BJ (cell line): ENCODE measurements at regions not wholly inside any gene's neighbourhood (a gene's known extent, or its start where the extent isn't known, plus 50 kb on each side); places are given as distances from the start of the nearest gene placed in this dataset.
"Not testable (repeated sequence)": the region's sequence is repeated elsewhere in the genome, so short reads cannot be mapped to it uniquely, and the experiment has no call there.

ENCODE experiments used
- CTCF ChIA-PET: fragments of 350-600 bp; formaldehyde crosslinking; extraction: SDS; loops from one replicate; lab custom pipeline; 2021; ENCODE audit warnings: antibody characterized with exemption, inconsistent platforms; lab: Yijun Ruan, JAX
- POLR2A ChIA-PET: fragments of 300-600 bp; sonication (Branson Sonifier 250); formaldehyde crosslinking; extraction: SDS; loops from one replicate; lab custom pipeline; 2021; ENCODE audit warnings: antibody characterized with exemption; lab: Charles Lee
- DNase-seq: peaks from one replicate; pipeline ENCODE4 v3.0.0-alpha.2; 2011; ENCODE audit warnings: low read depth
- H3K27me3 ChIP-seq: 2 replicates; pipeline ENCODE4 v1.6.0; 2011; ENCODE audit warnings: low read length; ENCODE audit not compliant: control insufficient read depth, insufficient read depth
- H3K36me3 ChIP-seq: 2 replicates; pipeline ENCODE4 v1.5.1; 2011; ENCODE audit warnings: low read length; ENCODE audit not compliant: control insufficient read depth, insufficient read depth
- H3K4me3 ChIP-seq: 2 replicates; pipeline ENCODE4 v1.5.1; 2011; ENCODE audit warnings: low read depth, mild to moderate bottlenecking, control low read depth, low read length
- TF ChIP-seq, protein P1 (sequence below): IDR thresholded peaks from 2 replicates; pipeline ENCODE4 v1.5.1; 2011; ENCODE audit warnings: low read depth, mild to moderate bottlenecking, control low read depth, inconsistent platforms, low read length, moderate library complexity; ENCODE audit not compliant: insufficient read depth

DNA sequence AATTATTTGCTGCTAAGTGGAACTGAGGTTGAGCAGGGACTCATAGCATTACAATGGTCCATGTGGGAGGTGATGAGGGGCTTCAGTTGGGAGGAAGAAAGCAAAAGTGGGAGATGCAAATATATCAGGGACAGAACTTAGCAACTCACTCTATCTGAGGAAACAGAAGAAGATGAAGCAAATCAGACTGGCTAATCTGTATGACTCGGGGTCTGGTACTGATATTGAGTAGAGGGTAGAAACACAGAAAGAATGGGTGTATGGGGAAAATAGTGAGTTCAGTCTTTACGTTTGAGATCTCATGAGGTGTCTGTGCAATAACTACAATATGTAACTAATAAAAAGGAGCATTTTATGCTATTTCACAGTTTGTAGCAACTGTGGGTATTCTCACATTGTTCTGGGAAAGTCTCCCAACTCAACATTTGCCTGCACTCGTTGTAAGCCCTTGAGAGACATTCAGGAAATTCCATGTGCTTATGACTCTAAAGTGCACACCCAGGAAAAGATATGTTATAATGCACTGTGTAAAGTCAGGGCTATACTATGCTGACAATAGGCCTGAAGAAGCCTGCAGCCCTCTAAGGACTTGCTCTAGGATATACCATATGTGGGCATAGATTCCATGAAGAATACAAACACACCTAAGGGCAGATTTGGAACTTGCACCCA lies 183.5 kb downstream of the SPRY2 start:
- DNase-seq: no peak
- CTCF ChIA-PET: no interaction called here
- Histone ChIP-seq H3K27me3 (no peaks in the 10 kb centered on the region), H3K36me3 (no peaks in the 10 kb centered on the region), H3K4me3 (no peak overlapping the region)
- TF ChIP-seq, protein P1, sequence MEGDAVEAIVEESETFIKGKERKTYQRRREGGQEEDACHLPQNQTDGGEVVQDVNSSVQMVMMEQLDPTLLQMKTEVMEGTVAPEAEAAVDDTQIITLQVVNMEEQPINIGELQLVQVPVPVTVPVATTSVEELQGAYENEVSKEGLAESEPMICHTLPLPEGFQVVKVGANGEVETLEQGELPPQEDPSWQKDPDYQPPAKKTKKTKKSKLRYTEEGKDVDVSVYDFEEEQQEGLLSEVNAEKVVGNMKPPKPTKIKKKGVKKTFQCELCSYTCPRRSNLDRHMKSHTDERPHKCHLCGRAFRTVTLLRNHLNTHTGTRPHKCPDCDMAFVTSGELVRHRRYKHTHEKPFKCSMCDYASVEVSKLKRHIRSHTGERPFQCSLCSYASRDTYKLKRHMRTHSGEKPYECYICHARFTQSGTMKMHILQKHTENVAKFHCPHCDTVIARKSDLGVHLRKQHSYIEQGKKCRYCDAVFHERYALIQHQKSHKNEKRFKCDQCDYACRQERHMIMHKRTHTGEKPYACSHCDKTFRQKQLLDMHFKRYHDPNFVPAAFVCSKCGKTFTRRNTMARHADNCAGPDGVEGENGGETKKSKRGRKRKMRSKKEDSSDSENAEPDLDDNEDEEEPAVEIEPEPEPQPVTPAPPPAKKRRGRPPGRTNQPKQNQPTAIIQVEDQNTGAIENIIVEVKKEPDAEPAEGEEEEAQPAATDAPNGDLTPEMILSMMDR: no peak
- POLR2A ChIA-PET: no interaction called here

DNA sequence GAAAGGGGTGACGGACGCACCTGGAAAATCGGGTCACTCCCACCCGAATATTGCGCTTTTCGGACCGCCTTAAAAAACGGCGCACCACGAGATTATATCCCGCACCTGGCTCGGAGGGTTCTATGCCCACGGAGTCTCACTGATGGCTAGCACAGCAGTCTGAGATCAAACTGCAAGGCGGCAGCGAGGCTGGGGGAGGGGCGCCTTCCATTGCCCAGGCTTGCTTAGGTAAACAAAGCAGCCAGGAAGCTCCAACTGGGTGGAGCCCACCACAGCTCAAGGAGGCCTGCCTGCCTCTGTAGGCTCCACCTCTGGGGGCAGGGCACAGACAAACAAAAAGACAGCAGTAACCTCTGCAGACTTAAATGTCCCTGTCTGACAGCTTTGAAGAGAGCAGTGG lies 188.8 kb downstream of the SPRY2 start:
- CTCF ChIA-PET, H3K4me3 ChIP-seq, H3K36me3 ChIP-seq, DNase-seq, H3K27me3 ChIP-seq, POLR2A ChIA-PET: not testable (repeated sequence)

DNA sequence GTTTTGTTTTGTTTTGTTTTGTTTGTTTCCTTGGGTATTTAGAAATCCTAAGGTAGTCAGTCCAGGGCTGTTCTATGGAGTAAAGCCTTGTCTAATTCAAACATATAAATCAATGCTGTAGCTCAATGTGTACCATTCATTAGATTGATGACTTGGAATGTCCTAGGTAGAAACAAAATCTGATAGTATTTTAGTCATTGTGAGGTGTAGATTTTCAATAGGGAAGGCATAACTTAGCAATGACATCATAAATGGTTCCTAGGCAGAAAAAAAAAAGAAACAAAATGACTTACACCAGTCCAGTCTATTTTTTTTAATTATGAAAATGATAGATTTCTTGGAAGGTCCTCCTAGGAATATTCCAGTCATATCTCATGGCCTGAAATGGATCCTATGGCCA lies 189.9 kb downstream of the SPRY2 start:
- ChIA-PET POLR2A (no interaction called here), CTCF (no interaction called here)
- TF ChIP-seq, protein P1: no peak
- no peak for DNase-seq
- Histone ChIP-seq H3K27me3 (no peaks in the 10 kb centered on the region), H3K4me3 (no peak overlapping the region), H3K36me3 (no peaks in the 10 kb centered on the region)

DNA sequence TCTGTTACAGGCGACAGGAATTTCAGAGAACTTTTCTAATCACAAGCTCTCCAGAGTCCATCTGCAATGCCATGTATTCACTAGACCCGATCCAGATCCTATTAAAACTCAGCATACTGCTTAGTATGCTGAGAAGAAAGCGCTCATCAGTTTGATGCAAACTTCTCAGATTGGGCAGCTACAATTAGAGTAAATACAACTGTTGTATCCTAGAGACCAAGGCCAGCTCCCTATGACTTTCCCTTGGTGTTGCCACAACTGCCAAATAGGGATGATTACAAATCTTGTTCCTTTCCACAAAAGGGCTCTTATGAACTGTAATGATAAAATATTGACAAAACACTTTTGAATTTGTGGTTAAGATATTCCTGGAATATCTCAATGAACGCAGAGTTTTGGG lies 191.2 kb downstream of the SPRY2 start:
- TF ChIP-seq, protein P1: no peak
- no peak overlapping the region for H3K4me3 ChIP-seq
- DNase-seq: no peak
- H3K36me3 ChIP-seq: no peaks in the 10 kb centered on the region
- H3K27me3 ChIP-seq: no peaks in the 10 kb centered on the region
- POLR2A ChIA-PET: no interaction called here
- CTCF ChIA-PET: no interaction called here

DNA sequence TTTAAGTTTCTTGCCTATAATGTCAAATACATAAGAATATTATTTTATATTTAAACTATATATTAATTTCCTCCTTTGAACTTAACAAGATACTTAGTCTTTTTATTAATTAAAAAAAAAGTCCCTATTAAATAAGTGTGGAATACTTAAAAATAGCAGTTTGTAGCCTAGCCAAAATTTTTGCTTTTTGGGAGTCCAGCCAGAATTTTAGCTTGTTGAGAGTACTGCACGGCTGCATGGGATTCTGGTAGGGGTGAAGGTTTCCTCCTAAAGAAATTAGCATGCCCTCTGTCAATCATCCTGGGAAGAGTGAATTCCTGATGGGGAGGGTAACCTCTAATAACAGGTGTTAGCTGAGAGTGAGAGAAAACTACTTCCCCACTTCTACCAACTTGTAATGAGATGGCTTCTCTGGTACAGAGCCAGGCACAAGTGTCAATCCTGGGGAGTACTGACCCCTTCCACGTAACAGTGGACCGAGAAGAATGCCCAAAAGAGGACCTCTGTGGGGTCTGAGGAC lies 195.7 kb downstream of the SPRY2 start:
- ChIA-PET CTCF (no interaction called here), POLR2A (no interaction called here)
- DNase-seq: no peak
- TF ChIP-seq, protein P1: no peak
- Histone ChIP-seq H3K27me3 (no peaks in the 10 kb centered on the region), H3K36me3 (no peaks in the 10 kb centered on the region), H3K4me3 (no peak overlapping the region)

DNA sequence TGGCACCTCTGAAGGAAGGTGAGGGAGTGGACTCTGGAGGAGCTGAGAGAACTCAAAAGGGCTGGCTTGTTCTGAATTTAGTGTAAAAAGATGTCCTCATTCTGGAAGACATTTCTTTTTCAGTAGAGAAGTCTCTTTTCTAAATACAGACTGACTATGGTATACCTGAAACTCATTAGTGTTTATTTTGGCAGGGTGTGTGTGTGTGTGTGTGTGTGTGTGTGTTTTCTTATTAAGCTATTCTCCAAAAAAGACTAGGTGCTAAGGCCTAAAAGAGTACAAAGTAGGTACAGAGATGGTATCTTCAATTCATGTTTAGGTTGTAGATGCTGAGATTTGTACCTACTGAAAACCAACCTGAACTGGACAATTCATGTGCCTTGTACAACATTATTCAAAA lies 196.4 kb downstream of the SPRY2 start:
- POLR2A ChIA-PET: no interaction called here
- DNase-seq: no peak
- no peaks in the 10 kb centered on the region for H3K27me3 ChIP-seq
- TF ChIP-seq, protein P1: no peak
- H3K36me3 ChIP-seq: no peaks in the 10 kb centered on the region
- CTCF ChIA-PET: no interaction called here
- no peak overlapping the region for H3K4me3 ChIP-seq
